ENCODE measurements at regions not wholly inside any gene's neighbourhood (a gene's known extent, or its start where the extent isn't known, plus 50 kb on each side); places are given as distances from the start of the nearest gene placed in this dataset.

GRCh38 chr4:55259294-55259693 lies 86.7 kb upstream of the SRD5A3 start:
- Histone ChIP-seq H3K4me1 (ENCODE audit: low read depth) (peaks cover 56% of the 10 kb centered on the region), H3K27ac (no peak overlapping the region), H3K36me3 (no peaks in the 10 kb centered on the region), H3K9me3 (ENCODE audit: low read depth) (no peaks in the 10 kb centered on the region), H3K4me3 (no peak overlapping the region), H3K27me3 (no peaks in the 10 kb centered on the region)
- no peak for DNase-seq (ENCODE audit: low read depth in 1 of 2, low spot score in 1 of 2)
- no peak for TF ChIP-seq CTCF (IDR thresholded peaks at IDR 0.05; ENCODE audit: low read depth, low read length)

- TF ChIP-seq CTCF (IDR thresholded peaks at IDR 0.05; ENCODE audit: low read depth, low read length): no peak
- no peak overlapping the region for H3K27ac ChIP-seq
- H3K4me1 ChIP-seq (ENCODE audit: low read depth): peaks cover 8% of the 10 kb centered on the region
- DNase-seq (ENCODE audit: low read depth in 1 of 2, low spot score in 1 of 2): no peak
- H3K27me3 ChIP-seq: no peaks in the 10 kb centered on the region
- H3K9me3 ChIP-seq (ENCODE audit: low read depth): no peaks in the 10 kb centered on the region
- H3K36me3 ChIP-seq: no peaks in the 10 kb centered on the region
- H3K4me3 ChIP-seq: no peak overlapping the region
Observed at GRCh38 chr4:55269470-55269869, 76.6 kb upstream of the SRD5A3 start.

- TF ChIP-seq CTCF (IDR thresholded peaks at IDR 0.05; ENCODE audit: low read depth, low read length): no peak
- no peaks in the 10 kb centered on the region for H3K36me3 ChIP-seq
- no peak overlapping the region for H3K4me3 ChIP-seq
- H3K27me3 ChIP-seq: no peaks in the 10 kb centered on the region
- H3K9me3 ChIP-seq (ENCODE audit: low read depth): no peaks in the 10 kb centered on the region
- DNase-seq (ENCODE audit: low read depth in 1 of 2, low spot score in 1 of 2): no peak
- no peak overlapping the region for H3K27ac ChIP-seq
- peaks cover 8% of the 10 kb centered on the region for H3K4me1 ChIP-seq (ENCODE audit: low read depth)
Observed at GRCh38 chr4:55269995-55270394, 76.0 kb upstream of the SRD5A3 start.

GRCh38 chr4:55270481-55270880 lies 75.6 kb upstream of the SRD5A3 start:
- Histone ChIP-seq H3K4me1 (ENCODE audit: low read depth) (peaks cover 8% of the 10 kb centered on the region), H3K27ac (no peak overlapping the region), H3K36me3 (no peaks in the 10 kb centered on the region), H3K4me3 (no peak overlapping the region), H3K27me3 (no peaks in the 10 kb centered on the region), H3K9me3 (ENCODE audit: low read depth) (no peaks in the 10 kb centered on the region)
- no peak for TF ChIP-seq CTCF (IDR thresholded peaks at IDR 0.05; ENCODE audit: low read depth, low read length)
- DNase-seq (ENCODE audit: low read depth in 1 of 2, low spot score in 1 of 2): no peak

- Histone ChIP-seq H3K9me3 (ENCODE audit: low read depth) (no peaks in the 10 kb centered on the region), H3K4me1 (ENCODE audit: low read depth) (peaks cover 8% of the 10 kb centered on the region), H3K4me3 (no peak overlapping the region), H3K36me3 (no peaks in the 10 kb centered on the region), H3K27ac (no peak overlapping the region), H3K27me3 (no peaks in the 10 kb centered on the region)
- no peak for DNase-seq (ENCODE audit: low read depth in 1 of 2, low spot score in 1 of 2)
- no peak for TF ChIP-seq CTCF (IDR thresholded peaks at IDR 0.05; ENCODE audit: low read depth, low read length)
Observed at GRCh38 chr4:55272102-55272501, 73.9 kb upstream of the SRD5A3 start.

GRCh38 chr4:55272589-55272988 lies 73.5 kb upstream of the SRD5A3 start:
- Histone ChIP-seq H3K36me3 (no peaks in the 10 kb centered on the region), H3K9me3 (ENCODE audit: low read depth) (no peaks in the 10 kb centered on the region), H3K27ac (no peak overlapping the region), H3K4me1 (ENCODE audit: low read depth) (peaks cover 8% of the 10 kb centered on the region), H3K27me3 (no peaks in the 10 kb centered on the region), H3K4me3 (no peak overlapping the region)
- no peak for DNase-seq (ENCODE audit: low read depth in 1 of 2, low spot score in 1 of 2)
- no peak for TF ChIP-seq CTCF (IDR thresholded peaks at IDR 0.05; ENCODE audit: low read depth, low read length)

All from cardiac muscle cell (in vitro differentiated cells and primary cell).